Stimulated activated CD8-positive, alpha-beta memory T cell treated with anti-CD3 and anti-CD28 coated beads, Interleukin-7, amount 100 ng/mL, for 24 hours (primary cell): ENCODE measurements at regions not wholly inside any gene's neighbourhood (a gene's known extent, or its start where the extent isn't known, plus 50 kb on each side); places are given as distances from the start of the nearest gene placed in this dataset.
"Not testable (repeated sequence)": the region's sequence is repeated elsewhere in the genome, so short reads cannot be mapped to it uniquely, and the experiment has no call there.

ENCODE experiments used
- DNase-seq: peaks from one replicate; pipeline ENCODE4 v3.0.0-alpha.2; 2020; ENCODE audit warnings: low read depth

DNA sequence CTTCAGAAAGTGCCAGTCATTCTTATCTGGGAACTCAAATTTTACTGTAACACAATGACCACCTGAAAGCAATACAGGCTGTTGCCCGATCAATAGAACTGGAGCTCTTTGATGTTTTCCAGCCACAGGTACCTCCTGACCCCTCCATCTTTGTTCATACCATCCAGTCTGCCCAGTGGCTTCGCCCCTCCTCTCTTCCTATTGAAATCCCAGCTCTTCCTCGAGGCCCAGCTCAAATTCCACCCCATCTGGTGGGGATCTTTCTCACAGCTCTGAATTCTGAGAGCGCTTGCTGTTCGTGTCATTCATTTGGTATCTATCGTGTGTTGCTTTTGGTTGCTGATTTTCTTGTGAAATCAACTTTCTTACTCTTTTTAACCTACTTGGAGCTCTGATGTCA is 87.9 kb upstream of the CNKSR3 start:
- DNase-seq = no peak

- DNase-seq = no peak
Observed at GRCh38 chr6:154602296-154602695, 91.8 kb upstream of the CNKSR3 start.

- DNase-seq = no peak
Observed at GRCh38 chr6:154602708-154603107, 92.2 kb upstream of the CNKSR3 start.

GRCh38 chr6:154604119-154604518 is 93.6 kb upstream of the CNKSR3 start:
- no peak for DNase-seq

GRCh38 chr6:154605178-154605881 is 94.8 kb upstream of the CNKSR3 start:
- DNase-seq = no peak

GRCh38 chr6:154605882-154606370 is 95.4 kb upstream of the CNKSR3 start:
- DNase-seq = no peak

DNA sequence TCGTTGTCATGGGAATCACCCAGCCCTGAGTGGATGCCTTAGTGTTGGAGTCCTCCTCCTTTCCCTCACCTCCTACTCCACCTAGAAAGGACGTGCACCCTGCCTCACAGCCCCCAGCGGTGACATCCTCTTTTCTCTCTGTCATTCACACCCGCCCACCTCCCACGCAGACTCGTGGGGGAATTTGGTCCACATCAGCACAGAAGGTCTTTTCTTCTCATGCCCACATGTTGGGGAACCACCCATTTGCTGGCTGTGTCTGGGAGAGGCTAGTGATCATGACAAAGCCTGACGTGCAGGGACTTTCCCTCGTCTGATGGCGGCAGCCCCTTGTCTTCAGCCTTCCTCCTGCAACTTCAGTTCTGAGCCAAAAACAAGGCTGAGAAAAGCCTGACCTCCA is 96.0 kb upstream of the CNKSR3 start:
- peak; percentile 49 for DNase-seq

DNA sequence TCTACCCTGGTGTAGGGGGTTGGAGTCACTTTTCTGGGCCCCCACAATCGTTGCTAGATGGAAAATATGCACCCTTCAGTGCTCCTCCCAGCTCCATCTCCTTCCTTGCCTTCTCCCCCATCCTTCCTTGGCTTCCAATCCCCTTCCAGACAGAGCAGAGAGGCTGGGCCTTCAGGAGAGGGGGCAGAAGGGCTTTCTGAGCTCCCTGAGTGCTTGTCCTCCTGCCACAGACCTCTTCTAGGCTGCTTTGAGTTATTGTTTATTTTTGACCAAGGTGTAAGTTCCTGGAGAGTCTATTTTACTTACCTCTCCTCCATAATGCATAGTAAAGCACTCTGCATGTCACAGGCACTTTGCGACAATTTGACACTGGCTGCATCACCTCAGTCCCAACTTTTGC is 96.4 kb upstream of the CNKSR3 start:
- no peak for DNase-seq

DNA sequence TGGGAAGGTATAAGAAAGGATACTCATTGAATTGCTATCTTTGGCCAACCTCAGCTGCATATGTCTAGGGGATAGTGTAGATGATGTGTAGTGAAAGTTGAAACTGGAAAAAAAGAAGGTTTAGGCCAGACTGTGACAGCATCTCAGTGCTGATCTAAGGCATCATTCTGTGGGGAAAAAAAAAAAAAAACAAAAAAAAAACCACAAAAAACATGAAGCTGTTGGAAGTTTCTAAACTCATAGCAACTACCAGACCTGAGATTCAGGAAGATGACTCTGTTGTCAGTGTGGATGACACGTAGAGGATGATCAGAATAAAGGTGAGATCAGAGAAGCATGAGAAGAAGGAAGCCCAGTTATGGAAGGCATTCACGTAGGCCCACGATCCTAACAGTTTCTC is 100.8 kb upstream of the CNKSR3 start:
- DNase-seq = no peak

GRCh38 chr6:154611847-154612246 is 101.4 kb upstream of the CNKSR3 start:
- no peak for DNase-seq

DNA sequence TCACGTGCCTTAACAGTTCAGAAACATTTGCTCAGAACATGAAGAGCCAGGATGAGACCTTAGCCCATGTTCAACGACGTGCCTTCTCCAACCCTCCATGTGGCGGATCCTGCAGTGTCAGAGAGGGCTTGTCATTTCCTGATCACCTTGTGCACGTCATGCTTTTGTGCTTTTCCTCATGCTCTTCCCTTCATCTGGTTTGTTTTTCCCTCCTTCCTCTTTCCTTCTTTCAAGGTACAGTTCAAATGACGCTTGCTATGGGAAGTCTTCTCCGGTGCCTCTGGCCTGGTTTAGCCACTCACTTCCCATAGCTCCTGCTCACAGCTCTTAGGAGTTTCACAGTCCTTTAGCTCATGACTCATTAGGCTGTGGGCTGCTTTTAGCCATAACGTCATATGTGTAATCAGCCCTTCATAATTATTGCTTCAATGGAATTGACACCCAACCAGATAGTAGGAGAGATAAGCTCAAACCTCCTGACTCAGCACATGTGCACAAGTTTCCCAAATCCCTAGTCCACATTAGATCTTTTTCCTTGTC is 102.7 kb upstream of the CNKSR3 start:
- DNase-seq = no peak

DNA sequence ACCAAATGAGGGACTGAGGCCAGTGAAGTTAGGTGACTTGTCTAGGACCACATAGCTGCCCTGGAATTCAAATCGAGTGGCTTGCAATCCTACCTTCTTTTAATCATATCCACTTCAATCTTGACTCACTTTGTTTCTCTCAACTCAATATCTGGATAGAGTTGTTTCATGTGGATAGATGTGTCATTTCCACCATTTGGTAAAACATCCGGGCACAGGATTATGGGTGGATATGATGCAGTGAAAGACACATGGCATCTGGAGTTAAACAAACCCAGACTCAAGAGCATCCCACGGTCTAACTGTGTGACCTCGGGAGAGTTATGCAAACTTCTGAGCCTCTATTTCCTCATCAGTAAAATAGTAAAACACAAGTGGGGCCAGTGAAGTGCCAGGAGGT is 103.6 kb upstream of the CNKSR3 start:
- DNase-seq = no peak

GRCh38 chr6:154614641-154615040 is 104.2 kb upstream of the CNKSR3 start:
- no peak for DNase-seq

- DNase-seq = no peak
Observed at GRCh38 chr6:154615483-154616025, 105.1 kb upstream of the CNKSR3 start.

- no peak for DNase-seq
Observed at GRCh38 chr6:154617175-154617574, 106.7 kb upstream of the CNKSR3 start.

- DNase-seq = no peak
Observed at GRCh38 chr6:154619146-154619545, 108.7 kb upstream of the CNKSR3 start.

- DNase-seq = no peak
Observed at GRCh38 chr6:154621686-154622085, 111.2 kb upstream of the CNKSR3 start.

DNA sequence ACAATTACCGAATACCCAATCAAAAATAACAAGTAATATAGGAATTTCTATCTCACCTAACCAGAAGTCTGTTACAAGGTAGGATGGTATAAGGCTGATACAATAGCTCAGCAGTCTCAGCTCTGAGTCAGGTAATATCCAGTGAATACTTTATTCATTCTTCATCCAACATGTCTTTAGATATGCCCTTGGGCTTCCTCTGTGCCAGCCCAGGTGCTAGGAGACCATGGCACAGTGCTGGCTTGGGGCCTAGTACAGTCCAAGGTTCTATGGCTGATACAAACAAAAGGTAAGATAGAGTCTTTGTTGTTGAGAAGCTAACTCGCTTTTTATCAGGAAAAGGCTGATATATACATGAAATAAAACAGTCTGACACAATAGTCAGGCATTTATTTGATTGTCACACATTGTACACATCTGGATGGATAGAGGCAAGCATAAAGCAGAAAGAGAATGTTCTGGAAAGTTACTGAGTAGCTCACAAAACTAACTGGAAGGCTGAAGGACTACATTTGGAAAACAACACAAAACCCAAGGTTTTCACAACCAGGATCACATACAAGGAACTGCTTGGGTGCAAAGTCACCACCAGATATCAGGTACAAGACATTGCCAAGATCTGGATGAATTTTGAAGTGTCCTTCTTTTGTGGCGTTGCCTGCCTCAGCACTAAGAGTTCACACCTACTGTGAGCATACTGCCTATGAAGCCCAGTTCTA is 110.4 kb upstream of the SCAF8 start:
- DNase-seq = no peak

DNA sequence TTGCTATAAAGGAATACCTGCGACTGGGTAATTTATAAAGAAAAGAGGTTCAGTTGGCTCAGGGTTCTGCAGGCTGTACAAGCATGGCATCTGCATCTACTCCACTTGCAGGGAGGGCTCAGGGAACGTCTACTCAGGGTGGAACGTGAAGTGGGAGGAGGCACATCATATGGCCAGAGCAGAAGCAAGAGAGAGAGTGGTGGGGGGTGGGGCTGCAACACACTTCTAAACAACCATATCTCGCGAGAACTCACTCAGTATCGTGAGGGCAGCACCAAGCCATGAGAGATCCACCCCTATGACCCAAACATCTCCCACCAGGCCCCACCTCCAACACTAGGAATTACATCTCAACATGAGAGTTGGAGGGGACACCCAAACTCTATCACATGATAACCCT is 109.8 kb upstream of the SCAF8 start:
- no peak for DNase-seq

DNA sequence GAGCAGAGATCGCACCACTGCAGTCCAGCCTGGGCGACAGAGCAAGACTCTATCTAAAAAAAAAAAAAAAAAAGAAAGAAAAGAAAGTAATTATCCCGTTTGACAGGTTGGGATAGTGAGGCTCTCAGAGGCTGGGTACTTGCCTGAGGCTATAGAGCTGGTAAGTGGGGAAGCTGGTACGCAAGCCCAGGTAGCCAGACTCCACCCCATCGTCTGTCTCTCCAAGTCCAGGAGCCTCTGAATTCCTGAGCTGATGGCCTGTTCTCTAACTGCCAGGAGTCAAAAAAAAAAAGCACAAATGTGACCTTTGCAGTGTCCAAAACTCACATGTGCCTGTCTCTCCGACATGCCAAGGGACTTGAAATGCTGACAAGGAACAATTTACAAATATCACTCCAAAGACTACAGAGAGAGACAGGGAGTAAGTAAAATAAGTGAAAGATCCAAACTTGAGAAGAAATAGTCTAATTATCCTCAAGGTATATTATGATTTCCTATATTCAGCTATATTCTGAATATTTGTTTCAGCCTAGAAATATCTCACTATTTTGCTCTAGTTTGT is 109.1 kb upstream of the SCAF8 start:
- DNase-seq = no peak

- DNase-seq = not testable (repeated sequence)
Observed at GRCh38 chr6:154624727-154625126, 108.5 kb upstream of the SCAF8 start.

DNA sequence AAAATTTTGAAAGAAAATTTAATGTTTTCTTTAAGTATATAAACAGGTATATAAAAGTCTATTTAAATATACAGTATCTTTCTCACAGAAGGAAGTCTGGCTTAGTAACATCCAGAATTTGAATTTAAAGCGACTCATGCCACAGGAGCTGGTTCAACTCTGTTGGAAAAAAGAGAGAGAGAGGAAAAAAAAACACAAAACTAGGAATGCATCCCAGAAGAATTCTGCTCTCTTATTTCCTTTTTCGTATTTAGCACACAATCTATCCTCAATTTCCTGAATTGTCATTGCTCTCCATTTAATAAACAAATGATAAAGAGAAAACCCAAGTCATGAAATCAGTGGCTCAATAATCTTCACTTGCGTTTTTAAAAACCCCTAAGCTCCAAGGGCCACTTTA is 107.5 kb upstream of the SCAF8 start:
- DNase-seq = no peak

GRCh38 chr6:154629127-154629526 is 104.1 kb upstream of the SCAF8 start:
- DNase-seq = no peak
